Kidney epithelial cell (primary cell): ENCODE measurements at regions not wholly inside any gene's neighbourhood (a gene's known extent, or its start where the extent isn't known, plus 50 kb on each side); places are given as distances from the start of the nearest gene placed in this dataset.

Experiments
- DNase-seq: peaks from one replicate; pipeline ENCODE4 v3.0.0-alpha.2; 2010; ENCODE audit warnings: low read depth
- H3K27me3 ChIP-seq: 2 replicates; pipeline ENCODE4 v1.6.0; 2011; ENCODE audit warnings: low read length; ENCODE audit not compliant: control insufficient read depth, insufficient read depth
- H3K36me3 ChIP-seq: 2 replicates; pipeline ENCODE4 v1.5.1; 2011; ENCODE audit warnings: low read length; ENCODE audit not compliant: control insufficient read depth, insufficient read depth
- H3K4me3 ChIP-seq: 2 replicates; pipeline ENCODE4 v1.5.1; 2011; ENCODE audit warnings: low read depth, mild to moderate bottlenecking, control low read depth, low read length
- CTCF ChIP-seq: IDR thresholded peaks from 2 replicates; pipeline ENCODE4 v1.5.1; 2011; ENCODE audit warnings: mild to moderate bottlenecking, moderate library complexity, low read length, control low read depth, inconsistent platforms; ENCODE audit not compliant: insufficient read depth, poor library complexity, severe bottlenecking

- Histone ChIP-seq H3K4me3 (no peak overlapping the region), H3K27me3 (peaks cover 24% of the 10 kb centered on the region), H3K36me3 (no peaks in the 10 kb centered on the region)
- TF ChIP-seq CTCF, result no peak
- no peak for DNase-seq
Observed at GRCh38 chr3:184486614-184487013, 75.0 kb upstream of the EPHB3 start.

GRCh38 chr3:184488577-184488976 is 73.0 kb upstream of the EPHB3 start:
- H3K36me3 ChIP-seq, result no peaks in the 10 kb centered on the region
- H3K27me3 ChIP-seq, result peaks cover 31% of the 10 kb centered on the region

DNA sequence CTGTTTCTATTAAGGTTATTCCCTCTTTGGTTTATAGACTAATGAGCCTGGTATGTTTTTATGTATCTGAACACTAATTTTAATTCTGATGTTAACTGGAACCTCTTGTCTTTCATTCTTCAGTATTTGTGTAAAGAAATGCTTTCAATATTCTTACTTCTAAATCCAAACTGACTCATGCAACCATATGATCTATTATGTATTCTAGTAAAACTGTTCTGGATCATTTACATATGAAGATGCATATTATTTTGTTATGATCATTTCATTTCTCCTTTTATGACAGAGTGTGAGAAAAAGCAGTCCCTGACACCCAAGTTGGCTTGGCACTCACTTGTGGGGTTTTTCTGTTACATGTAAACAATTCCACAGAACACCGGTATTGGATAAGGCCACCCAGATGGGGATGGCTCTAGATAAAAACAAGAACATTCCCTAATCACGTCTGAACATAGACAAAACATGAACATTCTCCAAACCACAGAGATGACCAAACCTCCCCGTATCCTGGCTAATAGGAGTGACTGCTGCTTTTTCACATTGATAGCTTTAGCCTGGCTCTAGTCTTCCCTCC is 72.2 kb upstream of the EPHB3 start:
- Histone ChIP-seq H3K27me3 (peaks cover 37% of the 10 kb centered on the region), H3K36me3 (no peaks in the 10 kb centered on the region), H3K4me3 (no peak overlapping the region)
- DNase-seq, result no peak
- no peak for TF ChIP-seq CTCF

More at GRCh38 chr3:184488577-184488976, 73.0 kb upstream of the EPHB3 start:
- TF ChIP-seq CTCF, result no peak
- no peak for DNase-seq
- H3K4me3 ChIP-seq, result no peak overlapping the region

DNA sequence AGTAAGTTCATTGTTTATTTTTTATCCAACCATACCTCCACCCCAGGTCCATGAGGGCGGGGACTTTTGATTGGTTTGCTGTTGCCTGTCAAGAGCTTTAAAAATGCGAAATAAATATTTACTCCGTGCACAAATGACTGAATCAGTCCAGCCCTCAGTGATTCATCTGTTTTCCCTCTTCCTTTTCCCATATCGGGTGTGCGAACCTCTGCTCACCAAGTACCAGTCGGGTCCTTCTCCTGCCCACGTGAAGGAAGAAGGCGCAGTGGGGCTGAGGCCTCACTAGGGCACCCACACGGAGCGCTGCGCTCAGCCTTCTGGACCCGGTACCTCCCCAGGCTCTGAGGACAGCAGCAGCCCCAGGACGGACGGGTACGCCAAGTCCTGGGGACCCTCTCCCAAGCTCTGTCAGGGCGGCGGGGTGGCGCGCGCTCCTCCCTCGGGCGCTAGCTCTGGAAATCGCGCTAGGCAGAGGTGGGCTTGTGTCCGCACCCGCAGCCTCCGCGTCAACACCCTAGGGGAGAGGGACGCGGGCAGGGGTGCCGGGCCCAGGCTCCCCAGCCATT is 70.5 kb upstream of the EPHB3 start:
- no peak for TF ChIP-seq CTCF
- DNase-seq, result no peak
- Histone ChIP-seq H3K4me3 (no peak overlapping the region), H3K36me3 (no peaks in the 10 kb centered on the region), H3K27me3 (peaks cover 39% of the 10 kb centered on the region)

GRCh38 chr3:184491867-184492615 is 69.5 kb upstream of the EPHB3 start:
- Histone ChIP-seq H3K36me3 (no peaks in the 10 kb centered on the region), H3K4me3 (no peak overlapping the region), H3K27me3 (peaks cover 42% of the 10 kb centered on the region)
- DNase-seq, result no peak
- no peak for TF ChIP-seq CTCF
